Neural cell (in vitro differentiated cells): ENCODE measurements at regions not wholly inside any gene's neighbourhood (a gene's known extent, or its start where the extent isn't known, plus 50 kb on each side); places are given as distances from the start of the nearest gene placed in this dataset.

ENCODE experiments used
- H2AFZ ChIP-seq: fragments of 200-600, 300-800 bp; sonication (generic), shearing (Covaris generic); 2 replicates; pipeline ENCODE4 v1.6.0; 2014; ENCODE audit warnings: low read depth, mild to moderate bottlenecking, antibody characterized with exemption, low read length, moderate library complexity
- H3F3A ChIP-seq: fragments of 200-600 bp; shearing (Covaris generic); 2 replicates; pipeline ENCODE4 v1.6.1; 2016; ENCODE audit warnings: mild to moderate bottlenecking, moderate library complexity, mixed read lengths, antibody characterized with exemption, low read length; ENCODE audit not compliant: insufficient read depth, poor library complexity, severe bottlenecking
- H3K27ac ChIP-seq: fragments of 200-600, 300-800 bp; sonication (generic), shearing (Covaris generic); 2 replicates; pipeline ENCODE4 v1.5.1; 2014; ENCODE audit warnings: mild to moderate bottlenecking, low read length, moderate library complexity
- H3K27me3 ChIP-seq: fragments of 300-800, 200-600 bp; sonication (generic), shearing (Covaris generic); 2 replicates; pipeline ENCODE4 v1.6.0; 2014; ENCODE audit warnings: mild to moderate bottlenecking, low read depth, low read length, moderate library complexity; ENCODE audit not compliant: insufficient read depth
- H3K36me3 ChIP-seq: fragments of 300-800, 200-600 bp; sonication (generic), shearing (Covaris generic); 2 replicates; pipeline ENCODE4 v1.5.1; 2014; ENCODE audit warnings: mild to moderate bottlenecking, antibody characterized with exemption, low read length, moderate library complexity; ENCODE audit not compliant: insufficient read depth
- H3K4me2 ChIP-seq: fragments of 300-800, 200-600 bp; sonication (generic), shearing (Covaris generic); 2 replicates; pipeline ENCODE4 v1.6.0; 2014; ENCODE audit warnings: mild to moderate bottlenecking, low read length
- H3K4me3 ChIP-seq: fragments of 300-800, 200-600 bp; sonication (generic), shearing (Covaris generic); 2 replicates; pipeline ENCODE4 v1.5.1; 2014; ENCODE audit warnings: mild to moderate bottlenecking, low read length, moderate library complexity
- H3K79me2 ChIP-seq: fragments of 200-600 bp; shearing (Covaris generic); replicated peaks from 2 replicates; pipeline ENCODE4 v1.6.0; 2014; ENCODE audit warnings: mild to moderate bottlenecking, low read length, moderate library complexity; ENCODE audit not compliant: insufficient read depth
- H3K9ac ChIP-seq: fragments of 300-800, 200-600 bp; sonication (generic), shearing (Covaris generic); 2 replicates; pipeline ENCODE4 v1.6.1; 2016; ENCODE audit warnings: mild to moderate bottlenecking, low read length, mixed read lengths
- H3K9me2 ChIP-seq: fragments of 200-600 bp; shearing (Covaris generic); 2 replicates; pipeline ENCODE4 v1.6.1; 2016; ENCODE audit warnings: mild to moderate bottlenecking, low read length, mixed read lengths; ENCODE audit not compliant: insufficient read depth
- H3K9me3 ChIP-seq: fragments of 200-600, 300-800 bp; sonication (generic), shearing (Covaris generic); 2 replicates; pipeline ENCODE4 v1.6.1; 2016; ENCODE audit warnings: mild to moderate bottlenecking, mixed run types, low read length, moderate library complexity, mixed read lengths
- H4K20me1 ChIP-seq: fragments of 200-600 bp; shearing (Covaris generic); 2 replicates; pipeline ENCODE4 v1.6.1; 2016; ENCODE audit warnings: mild to moderate bottlenecking, mixed run types; ENCODE audit not compliant: insufficient read depth
- CTCF ChIP-seq: fragments of 450-650 bp; IDR thresholded peaks from 2 replicates; pipeline ENCODE4 v1.5.1; 2014; ENCODE audit warnings: antibody characterized with exemption, mild to moderate bottlenecking, moderate library complexity; ENCODE audit not compliant: poor library complexity, severe bottlenecking
- EP300 ChIP-seq: fragments of 450-650 bp; conservative IDR thresholded peaks from 2 replicates; pipeline ENCODE4 v1.6.1; 2014; ENCODE audit warnings: antibody characterized with exemption, mild to moderate bottlenecking, moderate library complexity; ENCODE audit not compliant: poor library complexity, severe bottlenecking
- EZH2 ChIP-seq: fragments of 200-600, 300-800 bp; shearing (Covaris generic), sonication (generic); IDR thresholded peaks from 2 replicates; pipeline ENCODE4 v1.6.1; 2014; ENCODE audit warnings: antibody characterized with exemption, low read length, borderline replicate concordance, mild to moderate bottlenecking; ENCODE audit not compliant: insufficient read depth, poor library complexity, severe bottlenecking
- MXI1 ChIP-seq: fragments of 450-650 bp; conservative IDR thresholded peaks from 2 replicates; pipeline ENCODE4 v1.6.1; 2014; ENCODE audit warnings: antibody characterized with exemption, mild to moderate bottlenecking; ENCODE audit not compliant: poor library complexity, severe bottlenecking
- POLR2AphosphoS5 ChIP-seq: IDR thresholded peaks from 2 replicates; pipeline ENCODE4 v1.6.1; 2012
- RAD21 ChIP-seq: fragments of 450-650 bp; conservative IDR thresholded peaks from 2 replicates; pipeline ENCODE4 v1.6.1; 2014; ENCODE audit warnings: antibody characterized with exemption, mild to moderate bottlenecking, moderate library complexity
- REST ChIP-seq: IDR thresholded peaks from 2 replicates; pipeline ENCODE4 v1.6.1; 2012; ENCODE audit warnings: borderline replicate concordance
- SMC3 ChIP-seq: fragments of 450-650 bp; conservative IDR thresholded peaks from 2 replicates; pipeline ENCODE4 v1.6.1; 2014; ENCODE audit warnings: antibody characterized with exemption, mild to moderate bottlenecking, moderate library complexity; ENCODE audit not compliant: poor library complexity
- TAF1 ChIP-seq: IDR thresholded peaks from 2 replicates; pipeline ENCODE4 v1.6.1; 2012; ENCODE audit warnings: low read depth

GRCh38 chr12:82216475-82216874, 141.7 kb downstream of the CCDC59 start:
- H3K79me2 ChIP-seq: no peaks in the 10 kb centered on the region
- H3K4me3 ChIP-seq: no peak overlapping the region
- H3K27ac ChIP-seq: no peak overlapping the region
- no peak overlapping the region for H2AFZ ChIP-seq
- no peaks in the 10 kb centered on the region for H3K36me3 ChIP-seq
- H3K9me2 ChIP-seq: no peaks in the 10 kb centered on the region
- H3K27me3 ChIP-seq: no peaks in the 10 kb centered on the region
- no peaks in the 10 kb centered on the region for H3K9me3 ChIP-seq
- H3K9ac ChIP-seq: no peak overlapping the region
- H3F3A ChIP-seq: no peaks in the 10 kb centered on the region
- no peak overlapping the region for H3K4me2 ChIP-seq
- no peaks in the 10 kb centered on the region for H4K20me1 ChIP-seq
- TF ChIP-seq REST: no peak
- no peak for TF ChIP-seq TAF1
- TF ChIP-seq EP300: no peak
- TF ChIP-seq RAD21: no peak
- no peak for TF ChIP-seq SMC3
- TF ChIP-seq CTCF: no peak
- no peak for TF ChIP-seq MXI1
- TF ChIP-seq POLR2AphosphoS5: no peak
- TF ChIP-seq EZH2: no peak

GRCh38 chr12:82213761-82214160, 144.4 kb downstream of the CCDC59 start:
- H3F3A ChIP-seq: no peaks in the 10 kb centered on the region
- TF ChIP-seq EP300 (no peak), MXI1 (no peak), CTCF (no peak), REST (no peak), POLR2AphosphoS5 (no peak), TAF1 (no peak), SMC3 (no peak), RAD21 (no peak), EZH2 (no peak)
- H3K36me3 ChIP-seq: no peaks in the 10 kb centered on the region
- H2AFZ ChIP-seq: no peak overlapping the region
- H3K4me2 ChIP-seq: no peak overlapping the region
- peaks cover 6% of the 10 kb centered on the region for H3K9me3 ChIP-seq
- no peaks in the 10 kb centered on the region for H3K27me3 ChIP-seq
- H3K9ac ChIP-seq: no peak overlapping the region
- H3K9me2 ChIP-seq: no peaks in the 10 kb centered on the region
- no peaks in the 10 kb centered on the region for H3K79me2 ChIP-seq
- no peak overlapping the region for H3K4me3 ChIP-seq
- H3K27ac ChIP-seq: no peak overlapping the region
- H4K20me1 ChIP-seq: no peaks in the 10 kb centered on the region
